ENCODE measurements at regions not wholly inside any gene's neighbourhood (a gene's known extent, or its start where the extent isn't known, plus 50 kb on each side); places are given as distances from the start of the nearest gene placed in this dataset.

- TF ChIP-seq, protein P1, sequence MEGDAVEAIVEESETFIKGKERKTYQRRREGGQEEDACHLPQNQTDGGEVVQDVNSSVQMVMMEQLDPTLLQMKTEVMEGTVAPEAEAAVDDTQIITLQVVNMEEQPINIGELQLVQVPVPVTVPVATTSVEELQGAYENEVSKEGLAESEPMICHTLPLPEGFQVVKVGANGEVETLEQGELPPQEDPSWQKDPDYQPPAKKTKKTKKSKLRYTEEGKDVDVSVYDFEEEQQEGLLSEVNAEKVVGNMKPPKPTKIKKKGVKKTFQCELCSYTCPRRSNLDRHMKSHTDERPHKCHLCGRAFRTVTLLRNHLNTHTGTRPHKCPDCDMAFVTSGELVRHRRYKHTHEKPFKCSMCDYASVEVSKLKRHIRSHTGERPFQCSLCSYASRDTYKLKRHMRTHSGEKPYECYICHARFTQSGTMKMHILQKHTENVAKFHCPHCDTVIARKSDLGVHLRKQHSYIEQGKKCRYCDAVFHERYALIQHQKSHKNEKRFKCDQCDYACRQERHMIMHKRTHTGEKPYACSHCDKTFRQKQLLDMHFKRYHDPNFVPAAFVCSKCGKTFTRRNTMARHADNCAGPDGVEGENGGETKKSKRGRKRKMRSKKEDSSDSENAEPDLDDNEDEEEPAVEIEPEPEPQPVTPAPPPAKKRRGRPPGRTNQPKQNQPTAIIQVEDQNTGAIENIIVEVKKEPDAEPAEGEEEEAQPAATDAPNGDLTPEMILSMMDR (IDR thresholded peaks at IDR 0.05): no peak
- no peak for TF ChIP-seq POLR2AphosphoS5 (IDR thresholded peaks at IDR 0.05)
- TF ChIP-seq EP300 (IDR thresholded peaks at IDR 0.05; ENCODE audit: low read depth): no peak
These were observed 483.2 kb downstream of the MMUT start for GRCh38 chr6:48979806-48980205.
